ENCODE measurements at regions not wholly inside any gene's neighbourhood (a gene's known extent, or its start where the extent isn't known, plus 50 kb on each side); places are given as distances from the start of the nearest gene placed in this dataset.
"Not testable (repeated sequence)": the region's sequence is repeated elsewhere in the genome, so short reads cannot be mapped to it uniquely, and the experiment has no call there.

GRCh38 chr7:7002418-7003062 is 176.5 kb upstream of the CCZ1B start:
- no peak for TF ChIP-seq CTCF (IDR thresholded peaks at IDR 0.05)
- H3K4me3 ChIP-seq: no peak overlapping the region
- no peak overlapping the region for H3K27ac ChIP-seq
- DNase-seq (ENCODE audit: low spot score): no peak

GRCh38 chr7:7005303-7005702 is 177.0 kb upstream of the C1GALT1 start:
- Histone ChIP-seq H3K4me3 (no peak overlapping the region), H3K27ac (no peak overlapping the region)
- DNase-seq (ENCODE audit: low spot score): no peak
- no peak for TF ChIP-seq CTCF (IDR thresholded peaks at IDR 0.05)

GRCh38 chr7:7005949-7006348 is 176.4 kb upstream of the C1GALT1 start:
- not testable (repeated sequence) for H3K27ac ChIP-seq; DNase-seq (ENCODE audit: low spot score); H3K4me3 ChIP-seq

GRCh38 chr7:7011241-7011640 is 171.1 kb upstream of the C1GALT1 start:
- H3K4me3 ChIP-seq; DNase-seq (ENCODE audit: low spot score); H3K27ac ChIP-seq: not testable (repeated sequence)

- not testable (repeated sequence) for H3K4me3 ChIP-seq; H3K27ac ChIP-seq; DNase-seq (ENCODE audit: low spot score)
Observed at GRCh38 chr7:7011751-7012150, 170.6 kb upstream of the C1GALT1 start.

- TF ChIP-seq CTCF (IDR thresholded peaks at IDR 0.05): no peak
- H3K27ac ChIP-seq: no peak overlapping the region
- no peak overlapping the region for H3K4me3 ChIP-seq
- no peak for DNase-seq (ENCODE audit: low spot score)
Observed at GRCh38 chr7:7014827-7015595, 167.3 kb upstream of the C1GALT1 start.

- Histone ChIP-seq H3K27ac (no peak overlapping the region), H3K4me3 (no peak overlapping the region)
- no peak for DNase-seq (ENCODE audit: low spot score)
- TF ChIP-seq CTCF (IDR thresholded peaks at IDR 0.05): no peak
Observed at GRCh38 chr7:7017707-7018280, 164.6 kb upstream of the C1GALT1 start.

- no peak for DNase-seq (ENCODE audit: low spot score)
- Histone ChIP-seq H3K4me3 (no peak overlapping the region), H3K27ac (no peak overlapping the region)
- TF ChIP-seq CTCF (IDR thresholded peaks at IDR 0.05): no peak
Observed at GRCh38 chr7:7018290-7018689, 164.1 kb upstream of the C1GALT1 start.

Data from coronary artery (tissue), 2 donors.